ENCODE measurements at regions not wholly inside any gene's neighbourhood (a gene's known extent, or its start where the extent isn't known, plus 50 kb on each side); places are given as distances from the start of the nearest gene placed in this dataset.

- no peaks in the 10 kb centered on the region for H3K27me3 ChIP-seq
- no peak overlapping the region for H3K4me2 ChIP-seq
- DNase-seq (ENCODE audit: low spot score), result no peak
These were observed 1064.5 kb downstream of the ZPLD1 start for GRCh38 chr3:103499132-103499900.

GRCh38 chr3:103499967-103500366 is 1065.2 kb downstream of the ZPLD1 start:
- H3K9me3 ChIP-seq (ENCODE audit: low read depth), result no peaks in the 10 kb centered on the region
- no peaks in the 10 kb centered on the region for H4K20me1 ChIP-seq (ENCODE audit: insufficient read depth, poor library complexity, severe bottlenecking)
- no peak overlapping the region for H3K4me3 ChIP-seq
- no peak overlapping the region for H3K27ac ChIP-seq
- no peaks in the 10 kb centered on the region for H3K4me1 ChIP-seq (ENCODE audit: insufficient read depth)
- no peak overlapping the region for H2AFZ ChIP-seq
- H3K4me2 ChIP-seq, result no peak overlapping the region
- no peaks in the 10 kb centered on the region for H3K27me3 ChIP-seq
- TF ChIP-seq EZH2 (IDR thresholded peaks at IDR 0.05; ENCODE audit: borderline replicate concordance), result no peak
- no peak for TF ChIP-seq EZH2phosphoT487 (IDR thresholded peaks at IDR 0.05; ENCODE audit: low read depth, severe bottlenecking, unreplicated experiment)
- TF ChIP-seq CTCF (IDR thresholded peaks at IDR 0.05; ENCODE audit: poor library complexity), result no peak
- H3K9me2 ChIP-seq (replicated peaks; ENCODE audit: insufficient read depth), result no peaks in the 10 kb centered on the region
- no peaks in the 10 kb centered on the region for H3K36me3 ChIP-seq (replicated peaks; ENCODE audit: insufficient read depth, low read depth)
- 89% methylated on average over 4 of the region's 4 CpGs for WGBS (ENCODE audit: low lambda C conversion rate, missing lambda C conversion rate)
- H3K79me2 ChIP-seq, result no peaks in the 10 kb centered on the region
- DNase-seq (ENCODE audit: low spot score), result no peak

More at GRCh38 chr3:103499132-103499900, 1064.5 kb downstream of the ZPLD1 start:
- Histone ChIP-seq H3K4me1 (ENCODE audit: insufficient read depth) (no peaks in the 10 kb centered on the region), H3K27ac (no peak overlapping the region), H3K36me3 (replicated peaks; ENCODE audit: insufficient read depth, low read depth) (no peaks in the 10 kb centered on the region), H3K4me3 (no peak overlapping the region), H3K9me2 (replicated peaks; ENCODE audit: insufficient read depth) (no peaks in the 10 kb centered on the region), H3K79me2 (no peaks in the 10 kb centered on the region), H4K20me1 (ENCODE audit: insufficient read depth, poor library complexity, severe bottlenecking) (no peaks in the 10 kb centered on the region), H2AFZ (no peak overlapping the region), H3K9me3 (ENCODE audit: low read depth) (no peaks in the 10 kb centered on the region)
- TF ChIP-seq EZH2phosphoT487 (IDR thresholded peaks at IDR 0.05; ENCODE audit: low read depth, severe bottlenecking, unreplicated experiment) (no peak), CTCF (IDR thresholded peaks at IDR 0.05; ENCODE audit: poor library complexity) (no peak), EZH2 (IDR thresholded peaks at IDR 0.05; ENCODE audit: borderline replicate concordance) (no peak)
- 62% methylated on average over 1 of the region's 1 CpG for WGBS (ENCODE audit: low lambda C conversion rate, missing lambda C conversion rate)

GRCh38 chr3:103510760-103511159 is 1075.9 kb downstream of the ZPLD1 start:
- H3K79me2 ChIP-seq, result no peaks in the 10 kb centered on the region
- H3K36me3 ChIP-seq (replicated peaks; ENCODE audit: insufficient read depth, low read depth), result no peaks in the 10 kb centered on the region
- no peak overlapping the region for H3K27ac ChIP-seq
- H3K27me3 ChIP-seq, result no peaks in the 10 kb centered on the region
- H2AFZ ChIP-seq, result no peak overlapping the region
- H3K9me3 ChIP-seq (ENCODE audit: low read depth), result no peaks in the 10 kb centered on the region
- no peak for DNase-seq (ENCODE audit: low spot score)
- 68% methylated on average over 2 of the region's 2 CpGs for WGBS (ENCODE audit: low lambda C conversion rate, missing lambda C conversion rate)
- TF ChIP-seq EZH2 (IDR thresholded peaks at IDR 0.05; ENCODE audit: borderline replicate concordance), result no peak
- TF ChIP-seq EZH2phosphoT487 (IDR thresholded peaks at IDR 0.05; ENCODE audit: low read depth, severe bottlenecking, unreplicated experiment), result no peak
- TF ChIP-seq CTCF (IDR thresholded peaks at IDR 0.05; ENCODE audit: poor library complexity), result no peak
- H3K4me3 ChIP-seq, result no peak overlapping the region
- H3K4me1 ChIP-seq (ENCODE audit: insufficient read depth), result no peaks in the 10 kb centered on the region
- H3K9me2 ChIP-seq (replicated peaks; ENCODE audit: insufficient read depth), result no peaks in the 10 kb centered on the region
- no peaks in the 10 kb centered on the region for H4K20me1 ChIP-seq (ENCODE audit: insufficient read depth, poor library complexity, severe bottlenecking)
- H3K4me2 ChIP-seq, result no peak overlapping the region
